Activated CD4-positive, alpha-beta T cell treated with anti-CD3 and anti-CD28 coated beads, Interleukin-2, amount 50 U/mL, for 24 hours (primary cell): ENCODE measurements at regions not wholly inside any gene's neighbourhood (a gene's known extent, or its start where the extent isn't known, plus 50 kb on each side); places are given as distances from the start of the nearest gene placed in this dataset.
"Not testable (repeated sequence)": the region's sequence is repeated elsewhere in the genome, so short reads cannot be mapped to it uniquely, and the experiment has no call there.

ENCODE experiments used
- DNase-seq, 2 donors: peaks; one replicate each; pipeline ENCODE4 v3.0.0-alpha.2; 2020; ENCODE audit warnings: low read depth in 1 of 2, low spot score in 1 of 2

GRCh38 chr13:23947893-23948292, 50.6 kb upstream of the C1QTNF9B start:
- no peak for DNase-seq

- no peak for DNase-seq
Measured at GRCh38 chr13:23949200-23949599, 51.9 kb upstream of the C1QTNF9B start.

DNA sequence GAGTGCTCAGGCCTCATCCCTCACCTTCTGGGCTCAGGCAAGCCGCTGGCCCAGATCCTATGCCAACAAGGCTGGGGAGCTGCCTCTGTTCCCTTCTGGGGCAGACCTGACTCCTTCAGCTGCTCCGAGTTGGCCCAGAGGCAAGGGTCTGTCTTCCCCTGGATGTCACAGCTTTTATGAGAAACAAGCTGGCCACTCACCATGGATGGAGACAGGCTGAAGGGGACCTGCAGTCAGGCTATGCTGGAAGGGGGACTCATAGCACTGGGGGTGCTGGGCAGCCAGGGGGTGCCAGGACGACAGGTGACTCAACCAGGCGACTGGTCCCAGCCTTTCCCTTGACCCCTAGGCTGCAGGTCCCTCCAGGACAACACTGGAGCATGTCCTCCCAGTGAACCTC, 52.4 kb upstream of the C1QTNF9B start:
- no peak for DNase-seq

DNA sequence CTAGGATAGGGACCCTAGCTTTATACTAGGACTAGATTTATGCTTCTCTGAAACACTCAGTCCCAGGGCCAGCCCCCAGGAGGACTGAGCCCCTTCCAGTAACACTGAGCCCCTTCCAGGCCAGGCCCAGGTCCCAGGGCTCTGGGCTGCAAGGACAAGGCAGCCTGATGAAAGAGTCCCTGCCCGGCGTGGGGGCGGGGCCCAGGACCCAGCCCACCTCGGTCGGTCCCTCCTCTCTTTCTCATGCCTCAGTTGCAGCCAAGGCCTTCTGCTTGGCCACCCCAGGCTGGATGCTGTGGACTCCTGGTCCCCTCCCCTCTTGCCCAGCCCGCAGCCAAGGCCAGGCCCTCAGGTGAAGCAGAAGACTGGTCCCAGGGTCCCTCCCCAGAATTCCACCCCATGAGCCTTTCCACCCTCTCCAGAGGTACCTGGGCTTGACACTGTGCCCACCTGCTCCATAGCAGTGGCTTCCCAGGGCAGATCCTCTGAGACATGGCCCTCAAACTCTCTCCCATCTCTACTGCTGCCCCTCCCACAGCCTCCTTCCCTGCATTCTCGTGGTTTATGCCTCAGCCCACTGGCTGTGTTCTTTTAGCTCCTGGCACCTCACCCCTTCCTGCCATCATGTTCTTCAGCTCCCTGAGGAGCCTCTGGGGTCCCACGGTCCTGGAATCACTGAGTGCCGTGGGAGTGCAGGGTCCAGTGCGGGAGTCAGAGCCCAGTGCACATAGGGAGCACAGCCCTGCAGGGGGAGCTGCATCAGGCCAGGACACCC, 53.6 kb upstream of the C1QTNF9B start:
- no peak for DNase-seq

DNA sequence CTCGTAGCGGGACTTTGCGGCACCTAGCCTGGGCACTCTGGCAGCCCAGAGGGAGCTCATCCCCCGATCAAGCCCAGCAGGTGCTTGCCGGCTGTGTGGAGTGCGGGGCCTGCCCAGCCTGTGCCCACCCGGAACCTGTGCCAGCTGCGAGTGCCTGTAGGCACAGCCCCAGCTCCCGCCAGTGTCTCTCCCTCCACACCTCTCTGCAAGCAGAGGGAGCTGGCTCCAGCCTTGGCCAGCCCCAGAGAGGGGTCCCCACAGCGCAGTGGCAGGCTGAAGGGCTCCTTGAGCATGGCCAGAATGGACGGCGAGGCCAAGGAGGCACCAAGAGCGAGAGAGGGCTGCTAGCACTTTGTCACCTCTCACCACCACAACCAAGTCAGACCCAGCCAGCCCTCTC, 55.5 kb upstream of the C1QTNF9B start:
- DNase-seq: no peak

DNA sequence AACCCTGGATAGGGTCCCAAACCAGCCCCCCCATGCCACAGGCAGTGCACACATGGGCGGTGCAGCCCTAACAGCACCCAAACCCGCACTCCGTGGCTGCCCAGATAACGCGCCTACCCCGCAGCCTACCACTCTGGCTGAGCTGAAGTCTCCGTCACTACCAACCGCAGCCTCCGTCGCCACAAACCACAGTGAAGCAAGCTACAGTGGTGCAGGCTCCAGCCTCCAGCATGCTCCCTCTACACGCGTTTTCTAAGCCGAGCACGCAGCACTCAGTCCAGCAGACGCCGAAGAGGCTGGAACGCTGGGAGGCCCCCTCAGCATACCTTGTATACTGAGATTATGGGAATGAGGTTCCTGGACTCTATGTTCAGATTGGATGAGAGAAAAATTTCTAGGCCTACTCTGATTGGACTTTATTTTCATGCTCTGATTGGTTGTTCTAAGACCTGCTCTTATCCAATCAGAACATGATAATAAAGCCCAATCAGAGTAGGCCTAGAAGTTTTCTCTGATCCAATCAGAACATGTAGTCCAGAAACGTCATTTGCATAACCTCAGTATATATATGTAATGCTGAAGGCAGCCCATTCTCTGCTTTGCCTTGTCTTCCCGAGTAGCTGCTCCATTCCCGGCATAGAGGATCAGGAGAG, 56.7 kb upstream of the C1QTNF9B start:
- DNase-seq: no peak

- DNase-seq: no peak
Measured at GRCh38 chr13:23955064-23955463, 57.8 kb upstream of the C1QTNF9B start.

DNA sequence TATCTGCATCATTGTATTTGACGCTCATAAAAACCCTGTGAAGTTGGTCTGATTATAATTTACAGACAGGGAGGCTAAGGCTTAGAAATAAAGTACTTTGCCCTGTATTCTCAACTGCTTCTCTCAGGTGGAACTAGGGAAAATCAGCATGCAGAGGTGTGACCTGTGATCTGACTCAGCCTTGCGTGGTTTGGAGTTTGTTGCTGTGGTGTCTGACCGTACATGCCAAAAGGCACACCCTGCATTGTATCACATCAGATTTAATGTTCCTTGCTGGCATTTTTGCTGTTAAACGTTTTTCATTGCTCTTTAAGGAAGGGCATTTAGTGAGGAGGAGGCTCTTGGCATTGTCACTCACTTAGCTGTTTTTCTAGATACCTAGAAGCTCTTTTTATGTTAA, 58.8 kb upstream of the C1QTNF9B start:
- DNase-seq: no peak

GRCh38 chr13:23957981-23958380, 60.7 kb upstream of the C1QTNF9B start:
- DNase-seq: no peak

DNA sequence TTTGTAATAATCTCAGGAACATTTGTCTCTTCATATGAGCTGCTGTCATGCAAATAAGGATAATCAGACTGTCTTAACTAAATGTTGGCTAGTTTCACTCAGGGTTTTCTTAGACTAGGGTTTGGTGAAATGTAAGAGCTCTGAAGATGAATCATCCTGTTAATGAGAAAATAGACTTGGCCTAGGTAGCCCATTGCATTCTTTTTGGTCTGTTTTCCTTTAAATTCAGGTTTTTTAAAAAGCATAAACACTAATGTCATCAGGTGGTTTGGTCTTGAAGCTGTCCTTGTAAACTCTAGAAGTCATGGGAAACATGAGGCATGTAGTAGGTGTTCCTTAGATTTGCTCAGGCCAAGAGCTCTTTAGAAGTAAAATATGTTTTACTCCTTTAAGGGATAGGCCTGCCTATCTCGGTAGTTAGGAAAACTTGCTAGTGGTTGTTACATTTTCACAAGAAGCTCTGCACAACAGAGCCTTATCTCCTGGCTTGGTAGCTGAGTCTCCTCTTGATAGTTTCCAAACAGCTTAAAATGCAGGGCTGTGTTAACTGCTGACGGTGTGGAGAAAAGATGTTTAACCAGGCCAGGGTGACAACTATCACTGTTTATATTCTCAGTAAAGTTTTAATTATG, 62.0 kb upstream of the C1QTNF9B start:
- no peak for DNase-seq

- DNase-seq: no peak
Measured at GRCh38 chr13:23960566-23961156, 63.4 kb upstream of the C1QTNF9B start.

- no peak for DNase-seq
Measured at GRCh38 chr13:23963184-23963931, 66.1 kb upstream of the C1QTNF9B start.

GRCh38 chr13:23963947-23964346, 66.6 kb upstream of the C1QTNF9B start:
- no peak for DNase-seq

DNA sequence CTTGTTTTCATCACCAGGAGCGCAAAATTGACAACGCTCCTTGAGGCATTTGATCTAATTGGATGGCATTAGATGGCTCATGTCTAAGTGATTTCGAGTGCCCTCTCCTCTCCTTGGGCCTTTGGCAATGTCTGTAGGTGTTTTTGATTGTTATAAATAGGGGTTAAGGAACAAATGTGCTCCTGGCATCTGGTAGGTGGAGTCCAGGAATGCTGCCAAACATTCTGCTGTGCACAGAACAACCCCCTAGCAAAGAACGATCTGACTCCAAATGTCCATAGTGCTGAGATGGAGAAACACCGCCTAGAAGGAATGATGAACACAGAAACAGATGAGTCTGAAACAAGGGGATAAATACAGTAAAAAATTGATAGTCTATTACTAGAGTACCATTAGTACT, 68.0 kb upstream of the C1QTNF9B start:
- DNase-seq: no peak

- no peak for DNase-seq
Measured at GRCh38 chr13:23966221-23966690, 69.0 kb upstream of the C1QTNF9B start.

GRCh38 chr13:23966691-23967615, 69.7 kb upstream of the C1QTNF9B start:
- DNase-seq: peak in 1 of 2 donors; percentile 7

GRCh38 chr13:23967792-23968191, 70.5 kb upstream of the C1QTNF9B start:
- DNase-seq: not testable (repeated sequence)

- no peak for DNase-seq
Measured at GRCh38 chr13:23969647-23970046, 72.3 kb upstream of the C1QTNF9B start.

- no peak for DNase-seq
Measured at GRCh38 chr13:23979361-23980159, 82.3 kb upstream of the C1QTNF9B start.
